H1 (cell line): ENCODE measurements at regions not wholly inside any gene's neighbourhood (a gene's known extent, or its start where the extent isn't known, plus 50 kb on each side); places are given as distances from the start of the nearest gene placed in this dataset.

Experiments used
- CTCF ChIA-PET: fragments of 300-600 bp; sonication (Branson Sonifier 250); formaldehyde crosslinking; loops from one replicate; lab custom pipeline; 2021; ENCODE audit not compliant: partially characterized antibody; lab: Charles Lee
- POLR2A ChIA-PET: fragments of 300-600 bp; sonication (Branson Sonifier 250); formaldehyde crosslinking; loops from one replicate; lab custom pipeline; 2021; ENCODE audit warnings: inconsistent platforms; ENCODE audit not compliant: partially characterized antibody; lab: Charles Lee
- DNase-seq, 2 experiments: peaks; one replicate each; pipeline versions ENCODE4 v3.0.0 to v3.0.0-alpha.2; 2010 to 2022; ENCODE audit warnings: low spot score in 2 of 2, low read depth in 1 of 2, mixed read lengths in 1 of 2
- FAIRE-seq: peaks from 2 replicates; lab custom pipeline; 2011; peaks lifted over from hg19 to GRCh38; lab: Jason Lieb, UNC
- H2AFZ ChIP-seq: 2 replicates; pipeline ENCODE4 v1.8.1; 2012; ENCODE audit warnings: low read length, inconsistent platforms
- H2AK5ac ChIP-seq: 2 replicates; pipeline ENCODE4 v1.6.1; 2013; ENCODE audit warnings: low read depth, low read length
- H2BK120ac ChIP-seq: replicated peaks from 2 replicates; pipeline ENCODE3; 2013; ENCODE audit warnings: low read depth, low read length, inconsistent platforms
- H2BK12ac ChIP-seq: 2 replicates; pipeline ENCODE4 v1.6.1; 2013; ENCODE audit warnings: low read depth, low read length
- H2BK15ac ChIP-seq: 2 replicates; pipeline ENCODE4 v1.6.1; 2013; ENCODE audit warnings: low read length
- H2BK20ac ChIP-seq: 2 replicates; pipeline ENCODE4 v1.6.1; 2013; ENCODE audit warnings: low read length
- H2BK5ac ChIP-seq: 2 replicates; pipeline ENCODE4 v1.6.1; 2013; ENCODE audit warnings: low read depth, low read length
- H3K14ac ChIP-seq: 2 replicates; pipeline ENCODE4 v1.6.1; 2013; ENCODE audit warnings: inconsistent platforms; ENCODE audit not compliant: insufficient read length
- H3K18ac ChIP-seq: 2 replicates; pipeline ENCODE4 v1.6.1; 2013; ENCODE audit warnings: low read length; ENCODE audit errors: extremely low read depth
- H3K23ac ChIP-seq: 2 replicates; pipeline ENCODE4 v1.6.1; 2013; ENCODE audit warnings: inconsistent platforms; ENCODE audit not compliant: insufficient read length
- H3K23me2 ChIP-seq: 2 replicates; pipeline ENCODE4 v1.6.1; 2013; ENCODE audit warnings: low read depth, low read length
- H3K27ac ChIP-seq: 2 replicates; pipeline ENCODE4 v1.6.1; 2011; ENCODE audit warnings: low read depth, low read length, inconsistent platforms
- H3K27me3 ChIP-seq, 4 experiments: replicated peaks in 1 of 4; 1 replicate in 1 of 4; 2 replicates in 3 of 4; pipeline versions ENCODE4 v1.6.1 to v1.8.1; 2011 to 2013; ENCODE audit warnings: low read length in 3 of 4, mild to moderate bottlenecking in 3 of 4, inconsistent platforms in 2 of 4, mixed read lengths in 2 of 4, moderate library complexity in 1 of 4; ENCODE audit not compliant: control insufficient read depth in 3 of 4, insufficient read depth in 3 of 4; ENCODE audit errors: extremely low read depth in 1 of 4
- H3K36me3 ChIP-seq, 4 experiments: 2 replicates each; pipeline versions ENCODE4 v1.6.1 to v1.8.1; 2011 to 2013; ENCODE audit warnings: mild to moderate bottlenecking in 4 of 4, low read length in 3 of 4, moderate library complexity in 2 of 4, control low read depth in 1 of 4, inconsistent platforms in 1 of 4; ENCODE audit not compliant: insufficient read depth in 4 of 4, control insufficient read depth in 2 of 4
- H3K4ac ChIP-seq: replicated peaks from 2 replicates; pipeline ENCODE3; 2013; ENCODE audit warnings: low read length, low read depth, mixed read lengths, inconsistent platforms; ENCODE audit not compliant: insufficient read length
- H3K4me1 ChIP-seq, 4 experiments: replicated peaks in 1 of 4; 1 replicate in 1 of 4; 2 replicates in 3 of 4; pipeline versions ENCODE4 v1.6.1 to v1.8.1; 2011 to 2013; ENCODE audit warnings: low read length in 3 of 4, inconsistent platforms in 2 of 4, mixed read lengths in 1 of 4; ENCODE audit not compliant: insufficient read depth in 4 of 4, control insufficient read depth in 3 of 4
- H3K4me2 ChIP-seq, 2 experiments: 2 replicates each; pipeline versions ENCODE4 v1.6.1 to v1.8.1; 2011 to 2013; ENCODE audit warnings: low read depth in 2 of 2, low read length in 2 of 2, control low read depth in 1 of 2, inconsistent platforms in 1 of 2, mild to moderate bottlenecking in 1 of 2; ENCODE audit not compliant: insufficient read depth in 1 of 2
- H3K4me3 ChIP-seq, 4 experiments: fragments of 200-600, 300-600 bp in 1 of 4; sonication (generic), shearing (Covaris generic), sonication (Bioruptor Twin) in 1 of 4; 2 replicates each; pipeline versions ENCODE4 v1.5.1 to v1.8.1; 2011 to 2016; ENCODE audit warnings: low read length in 4 of 4, low read depth in 3 of 4, control low read depth in 2 of 4, inconsistent platforms in 2 of 4, mild to moderate bottlenecking in 2 of 4, mixed read lengths in 1 of 4, moderate library complexity in 1 of 4; ENCODE audit not compliant: insufficient read depth in 2 of 4; ENCODE audit errors: extremely low read depth in 1 of 4
- H3K56ac ChIP-seq: replicated peaks from 2 replicates; pipeline ENCODE3; 2013; ENCODE audit warnings: low read depth, mild to moderate bottlenecking, mixed read lengths, low read length, inconsistent platforms; ENCODE audit not compliant: insufficient read length
- H3K79me1 ChIP-seq: 2 replicates; pipeline ENCODE4 v1.6.1; 2013; ENCODE audit warnings: low read depth, low read length, control low read depth
- H3K79me2 ChIP-seq, 2 experiments: 2 replicates each; pipeline versions ENCODE4 v1.6.1 to v1.8.1; 2012 to 2013; ENCODE audit warnings: low read length in 2 of 2, mild to moderate bottlenecking in 2 of 2, inconsistent platforms in 1 of 2; ENCODE audit not compliant: insufficient read depth in 2 of 2, control insufficient read depth in 1 of 2
- H3K9ac ChIP-seq, 4 experiments: replicated peaks in 1 of 4; 1 replicate in 1 of 4; 2 replicates in 3 of 4; pipeline versions ENCODE4 v1.6.1 to v1.8.1; 2011 to 2013; ENCODE audit warnings: low read depth in 3 of 4, low read length in 3 of 4, control low read depth in 2 of 4, mild to moderate bottlenecking in 2 of 4, moderate library complexity in 2 of 4, inconsistent platforms in 1 of 4; ENCODE audit errors: extremely low read depth in 1 of 4
- H3K9me3 ChIP-seq, 2 experiments: 2 replicates each; pipeline versions ENCODE4 v1.6.1 to v1.8.1; 2012 to 2013; ENCODE audit warnings: mild to moderate bottlenecking in 2 of 2, moderate library complexity in 2 of 2, control low read depth in 1 of 2, inconsistent platforms in 1 of 2, low read depth in 1 of 2, low read length in 1 of 2, mixed read lengths in 1 of 2; ENCODE audit not compliant: insufficient read depth in 2 of 2
- H4K20me1 ChIP-seq, 2 experiments: replicated peaks in 1 of 2; 2 replicates each; pipeline versions ENCODE3 to v1.8.1; 2011 to 2013; ENCODE audit warnings: inconsistent platforms in 2 of 2, low read length in 2 of 2, mild to moderate bottlenecking in 1 of 2; ENCODE audit not compliant: insufficient read depth in 2 of 2, control insufficient read depth in 1 of 2
- H4K5ac ChIP-seq: 2 replicates; pipeline ENCODE4 v1.6.1; 2013; ENCODE audit warnings: low read length, low read depth, mixed read lengths, inconsistent platforms; ENCODE audit not compliant: insufficient read length
- H4K8ac ChIP-seq: 2 replicates; pipeline ENCODE4 v1.8.0; 2013; ENCODE audit warnings: mild to moderate bottlenecking, moderate library complexity, low read length, inconsistent platforms; ENCODE audit not compliant: insufficient read depth; ENCODE audit errors: extremely low read depth
- H4K91ac ChIP-seq: replicated peaks from 2 replicates; pipeline ENCODE3; 2013; ENCODE audit warnings: low read length, mixed read lengths, inconsistent platforms; ENCODE audit not compliant: insufficient read length
- CBX8 ChIP-seq: fragments of 300-800, 300-1000 bp; sonication (generic); IDR thresholded peaks from 2 replicates; pipeline ENCODE4 v1.7.1; 2016; ENCODE audit warnings: low read depth, low read length, borderline replicate concordance
- KDM1A ChIP-seq: fragments of 200-600, 300-600 bp; sonication (generic); IDR thresholded peaks from 2 replicates; pipeline ENCODE4 v1.7.1; 2016; ENCODE audit warnings: mild to moderate bottlenecking, low read length, borderline replicate concordance
- RBBP5 ChIP-seq: IDR thresholded peaks from 2 replicates; pipeline ENCODE4 v1.7.1; 2012; ENCODE audit warnings: low read depth, mild to moderate bottlenecking, inconsistent platforms, low read length, moderate library complexity, borderline replicate concordance
- WGBS, 2 experiments: shearing (Covaris generic) in 1 of 2; methylation state at CpG; one replicate each; pipeline versions ENCODE4 v1.1.6 to v1.1.7; 2013 to 2015; ENCODE audit warnings: low lambda C conversion rate in 2 of 2, mixed read lengths in 2 of 2, inconsistent platforms in 1 of 2, low coverage in 1 of 2, missing lambda C conversion rate in 1 of 2; ENCODE audit not compliant: insufficient replicate concordance in 2 of 2, insufficient coverage in 1 of 2, insufficient read length in 1 of 2; ENCODE audit errors: extremely low coverage in 1 of 2, missing lambda C conversion rate in 1 of 2; 5-methylcytosine and 5-hydroxymethylcytosine counted together

DNA sequence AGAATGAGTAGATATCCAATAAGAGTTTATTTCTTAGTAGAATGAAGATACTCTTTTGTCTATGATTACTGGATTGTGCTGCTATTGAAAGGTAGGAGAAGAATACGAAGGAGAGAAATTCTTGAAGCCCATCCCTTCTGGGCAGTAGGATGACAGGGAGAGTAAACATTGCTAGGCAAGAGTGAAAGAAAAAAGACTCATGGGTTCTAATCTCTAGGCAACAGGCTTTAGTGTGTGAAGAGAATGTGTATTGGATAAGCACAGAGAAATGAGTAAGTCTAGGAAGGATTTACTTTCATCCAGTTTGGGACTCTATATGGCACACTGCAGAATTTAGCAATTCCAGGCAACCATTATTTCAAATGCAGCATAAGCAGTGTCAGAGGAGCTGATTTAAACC, 216.0 kb downstream of the GABRG2 start:
- no peak overlapping the region for H3K56ac ChIP-seq
- ChIA-PET POLR2A (interaction anchor here (1.2 kb wide), 1 partner anchor 35 kb away, joined by 3 read pairs; no protein-coding TSS in a partner anchor), CTCF (no interaction called here)
- H4K5ac ChIP-seq = no peak overlapping the region
- H3K4me3 ChIP-seq = no peak overlapping the region
- no peak overlapping the region for H3K4me2 ChIP-seq
- no peak overlapping the region for H3K4ac ChIP-seq
- H3K79me1 ChIP-seq = no peaks in the 10 kb centered on the region
- H2BK20ac ChIP-seq = no peak overlapping the region
- WGBS, 2 experiments = 38% methylated on average over 1 of the region's 1 CpG; no CpG with 5 or more reads in 1 of the 2 experiments
- H3K9ac ChIP-seq = no peak overlapping the region
- H2AFZ ChIP-seq = no peak overlapping the region
- H2BK15ac ChIP-seq = no peak overlapping the region
- TF ChIP-seq KDM1A (no peak), RBBP5 (no peak), CBX8 (no peak)
- H4K91ac ChIP-seq = no peak overlapping the region
- no peaks in the 10 kb centered on the region for H3K23me2 ChIP-seq
- no peak overlapping the region for H3K18ac ChIP-seq
- no peak overlapping the region for H2BK12ac ChIP-seq
- no peak overlapping the region for H3K27ac ChIP-seq
- no peaks in the 10 kb centered on the region for H3K27me3 ChIP-seq
- no peaks in the 10 kb centered on the region for H4K20me1 ChIP-seq
- no peaks in the 10 kb centered on the region; a peak in 1 of 7 replicates for H3K4me1 ChIP-seq
- no peak overlapping the region for H3K14ac ChIP-seq
- H3K36me3 ChIP-seq = no peaks in the 10 kb centered on the region
- DNase-seq (no peak), FAIRE-seq (no peak)
- no peak overlapping the region for H2BK120ac ChIP-seq
- H3K23ac ChIP-seq = no peak overlapping the region
- H3K79me2 ChIP-seq = no peaks in the 10 kb centered on the region
- no peak overlapping the region for H4K8ac ChIP-seq
- H2BK5ac ChIP-seq = no peak overlapping the region
- no peaks in the 10 kb centered on the region for H3K9me3 ChIP-seq
- H2AK5ac ChIP-seq = no peak overlapping the region
